GM12892 (cell line): ENCODE measurements at regions not wholly inside any gene's neighbourhood (a gene's known extent, or its start where the extent isn't known, plus 50 kb on each side); places are given as distances from the start of the nearest gene placed in this dataset.

Experiments
- POLR2A ChIP-seq: IDR thresholded peaks from 2 replicates; pipeline ENCODE4 v1.6.1; 2011; ENCODE audit warnings: low read depth, low read length, control low read depth
- POLR2AphosphoS5 ChIP-seq: IDR thresholded peaks from 2 replicates; pipeline ENCODE4 v1.6.1; 2011; ENCODE audit warnings: low read depth, low read length, control low read depth

DNA sequence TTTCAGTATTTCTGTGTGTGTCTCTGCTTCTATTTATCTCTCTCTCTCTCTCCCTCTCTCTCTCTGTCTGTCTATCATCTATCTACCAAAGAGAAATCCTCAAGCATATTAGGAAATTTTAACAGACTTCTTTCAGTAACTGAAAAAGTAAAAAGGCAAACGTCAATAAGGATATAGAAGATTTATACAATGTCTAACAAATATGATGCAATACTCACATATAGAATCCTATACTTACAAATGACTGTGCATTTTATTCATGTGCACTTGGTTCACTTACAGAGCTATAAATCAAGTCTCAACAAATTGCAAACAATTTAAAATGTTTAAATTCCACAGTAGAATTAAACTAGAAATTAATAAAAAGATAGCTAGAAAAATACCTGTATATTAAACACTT lies 289.0 kb downstream of the PSAT1 start:
- TF ChIP-seq POLR2AphosphoS5 (no peak), POLR2A (no peak)
